ENCODE measurements at regions not wholly inside any gene's neighbourhood (a gene's known extent, or its start where the extent isn't known, plus 50 kb on each side); places are given as distances from the start of the nearest gene placed in this dataset.

GRCh38 chr10:31098046-31098445 lies 66.4 kb upstream of the ZNF438 start (continued):
- no peak for TF ChIP-seq ZBTB33 (IDR thresholded peaks at IDR 0.05; ENCODE audit: extremely low read depth, insufficient replicate concordance, low read length)

GRCh38 chr10:31099094-31099493 lies 67.4 kb upstream of the ZNF438 start:
- peak; percentile 8; the same call in 1 of the 2 replicates for ATAC-seq
- H3K9me2 ChIP-seq (ENCODE audit: insufficient read depth) = no peaks in the 10 kb centered on the region
- no peak overlapping the region for H3K9ac ChIP-seq (ENCODE audit: low read length)
- H3K27me3 ChIP-seq (ENCODE audit: insufficient read depth, low read length) = no peaks in the 10 kb centered on the region
- H3K4me3 ChIP-seq (replicated peaks in 1 of 2; ENCODE audit: low read depth in 1 of 2, low read length in 2 of 2) = peak overlapping the region in 1 of 2 experiments; percentile 48; a peak in 2 of 4 replicates
- intact Hi-C loops (cut with micrococcal nuclease) = no loop called here
- BruUV-seq (replicated peaks) = no TSS peak
- peak overlapping the region; percentile 87 for H2AFZ ChIP-seq (ENCODE audit: low read depth, low read length, poor library complexity, severe bottlenecking)
- no peaks in the 10 kb centered on the region for H3K79me2 ChIP-seq (ENCODE audit: insufficient read depth, low read length)
- TF ChIP-seq ATF3 (IDR thresholded peaks at IDR 0.05) (no peak), SP1 (IDR thresholded peaks at IDR 0.05; ENCODE audit: low read depth) (no peak)
- CTCF ChIA-PET = no interaction called here
- RAD21 ChIA-PET (ENCODE audit: low non-redundant PET in 1 of 2, low total read pairs in 2 of 2, uncharacterized antibody in 2 of 2, unreplicated experiment in 2 of 2) = no interaction called here
- peaks cover 23 to 32% of the 10 kb centered on the region in 2 experiments for H3K4me1 ChIP-seq (ENCODE audit: control insufficient read depth in 1 of 2, insufficient read depth in 2 of 2, low read length in 2 of 2)
- DNase-seq (ENCODE audit: low read depth, low spot score) = no peak
- peak overlapping the region; percentile 21; the same call in 1 of the 2 replicates for H3K27ac ChIP-seq (ENCODE audit: low read depth, low read length)
- no peaks in the 10 kb centered on the region for H3K9me3 ChIP-seq (ENCODE audit: control insufficient read depth in 1 of 2, insufficient read depth in 1 of 2, low read depth in 1 of 2, low read length in 2 of 2)
- H3K36me3 ChIP-seq (ENCODE audit: control insufficient read depth in 1 of 2, insufficient read depth in 2 of 2, low read length in 2 of 2) = no peaks in the 10 kb centered on the region
- H3K4me2 ChIP-seq (ENCODE audit: low read length) = peak overlapping the region; percentile 82
- no peaks in the 10 kb centered on the region for H4K20me1 ChIP-seq (ENCODE audit: insufficient read depth)
- POLR2A ChIA-PET = no interaction called here

GRCh38 chr10:31099664-31100063 lies 68.0 kb upstream of the ZNF438 start:
- POLR2A ChIA-PET = no interaction called here
- TF ChIP-seq FOSL1 (IDR thresholded peaks at IDR 0.05; ENCODE audit: low read depth) (peak; percentile 97), TCF7L2 (IDR thresholded peaks at IDR 0.05; ENCODE audit: borderline replicate concordance, extremely low read depth, insufficient read depth, insufficient read length) (no peak), ATF3 (IDR thresholded peaks at IDR 0.05) (peak; percentile 77; the same call in 1 of the 2 replicates), POLR2AphosphoS5 (IDR thresholded peaks at IDR 0.05; ENCODE audit: low read depth, low read length) (peak; percentile 46; the same call in 1 of the 2 replicates), ZNF274 (IDR thresholded peaks at IDR 0.05; ENCODE audit: low read depth, low read length) (no peak), MAX (IDR thresholded peaks at IDR 0.05) (peak; percentile 82), POLR2A (IDR thresholded peaks at IDR 0.05; ENCODE audit: borderline replicate concordance, extremely low read depth, insufficient read depth, insufficient read length) (no peak), RAD21 (IDR thresholded peaks at IDR 0.05; ENCODE audit: low read depth) (peak; percentile 17; the same call in 1 of the 2 replicates), REST (IDR thresholded peaks at IDR 0.05; ENCODE audit: low read depth) (no peak), SP1 (IDR thresholded peaks at IDR 0.05; ENCODE audit: low read depth) (peak; percentile 83)

More at GRCh38 chr10:31099664-31100063, 68.0 kb upstream of the ZNF438 start:
- H3K27me3 ChIP-seq (ENCODE audit: insufficient read depth, low read length) = no peaks in the 10 kb centered on the region
- peak overlapping the region; percentile 17 to 48; a peak in 3 of 4 replicates for H3K4me3 ChIP-seq (replicated peaks in 1 of 2; ENCODE audit: low read depth in 1 of 2, low read length in 2 of 2)
- H3K4me2 ChIP-seq (ENCODE audit: low read length) = peak overlapping the region; percentile 82
- peaks cover 23 to 32% of the 10 kb centered on the region in 2 experiments for H3K4me1 ChIP-seq (ENCODE audit: control insufficient read depth in 1 of 2, insufficient read depth in 2 of 2, low read length in 2 of 2)
- BruUV-seq (replicated peaks) = no TSS peak
- no peaks in the 10 kb centered on the region for H3K36me3 ChIP-seq (ENCODE audit: control insufficient read depth in 1 of 2, insufficient read depth in 2 of 2, low read length in 2 of 2)
- DNase-seq (ENCODE audit: low read depth, low spot score) (peak; percentile 81), ATAC-seq (peak; percentile 94)
- H3K9me3 ChIP-seq (ENCODE audit: control insufficient read depth in 1 of 2, insufficient read depth in 1 of 2, low read depth in 1 of 2, low read length in 2 of 2) = no peaks in the 10 kb centered on the region
- no peaks in the 10 kb centered on the region for H3K79me2 ChIP-seq (ENCODE audit: insufficient read depth, low read length)
- ChIA-PET RAD21 (ENCODE audit: low non-redundant PET in 1 of 2, low total read pairs in 2 of 2, uncharacterized antibody in 2 of 2, unreplicated experiment in 2 of 2) (interaction anchor here in 1 of 2 experiments (2.1 kb wide), 1 partner anchor 16 kb away, joined by 5 read pairs; no protein-coding TSS in a partner anchor), CTCF (no interaction called here)
- peak overlapping the region; percentile 21; the same call in 1 of the 2 replicates for H3K27ac ChIP-seq (ENCODE audit: low read depth, low read length)
- intact Hi-C loops (cut with micrococcal nuclease) = no loop called here
- H2AFZ ChIP-seq (ENCODE audit: low read depth, low read length, poor library complexity, severe bottlenecking) = peak overlapping the region; percentile 87
- H4K20me1 ChIP-seq (ENCODE audit: insufficient read depth) = no peaks in the 10 kb centered on the region
- H3K9ac ChIP-seq (ENCODE audit: low read length) = 0 out of 2 replicates have a peak overlapping the region, but pooled peaks have one; percentile 7
- H3K9me2 ChIP-seq (ENCODE audit: insufficient read depth) = no peaks in the 10 kb centered on the region
